Stimulated activated CD8-positive, alpha-beta memory T cell treated with anti-CD3 and anti-CD28 coated beads, Interleukin-2, amount 100 ng/mL, for 1 hour (primary cell): ENCODE measurements at regions not wholly inside any gene's neighbourhood (a gene's known extent, or its start where the extent isn't known, plus 50 kb on each side); places are given as distances from the start of the nearest gene placed in this dataset.

Source experiments
- DNase-seq, 2 donors: peaks; one replicate each; pipeline ENCODE4 v3.0.0-alpha.2; 2020; ENCODE audit warnings: low read depth in 2 of 2

- no peak for DNase-seq
These were observed 305.0 kb downstream of the PTEN start for GRCh38 chr10:88168171-88169036.

GRCh38 chr10:88169037-88169319, 305.6 kb downstream of the PTEN start:
- no peak for DNase-seq

- no peak for DNase-seq
These were observed 307.2 kb downstream of the PTEN start for GRCh38 chr10:88170628-88171027.

GRCh38 chr10:88172159-88172558, 308.7 kb downstream of the PTEN start:
- DNase-seq = no peak

- no peak for DNase-seq
These were observed 311.0 kb downstream of the PTEN start for GRCh38 chr10:88174391-88174790.

- DNase-seq = no peak
These were observed 315.3 kb downstream of the PTEN start for GRCh38 chr10:88178758-88179157.

- DNase-seq = no peak
These were observed 316.4 kb downstream of the PTEN start for GRCh38 chr10:88179831-88180230.

GRCh38 chr10:88181902-88182600, 318.6 kb downstream of the PTEN start:
- no peak for DNase-seq

- DNase-seq = no peak
These were observed 319.1 kb downstream of the PTEN start for GRCh38 chr10:88182601-88182930.

GRCh38 chr10:88184543-88185297, 321.3 kb downstream of the PTEN start:
- DNase-seq = no peak

GRCh38 chr10:88185830-88186229, 322.4 kb downstream of the PTEN start:
- no peak for DNase-seq

- no peak for DNase-seq
These were observed 322.9 kb downstream of the PTEN start for GRCh38 chr10:88186335-88186734.

GRCh38 chr10:88187472-88187871, 324.0 kb downstream of the PTEN start:
- DNase-seq = no peak

GRCh38 chr10:88190123-88190522, 326.7 kb downstream of the PTEN start:
- DNase-seq = no peak

- no peak for DNase-seq
These were observed 327.3 kb downstream of the PTEN start for GRCh38 chr10:88190540-88191235.

GRCh38 chr10:88193018-88193417, 329.6 kb downstream of the PTEN start:
- DNase-seq = no peak

- peak; percentile 4 to 8 for DNase-seq
These were observed 330.8 kb downstream of the PTEN start for GRCh38 chr10:88194041-88194887.

- DNase-seq = no peak
These were observed 331.5 kb downstream of the PTEN start for GRCh38 chr10:88194961-88195367.

- no peak for DNase-seq
These were observed 332.4 kb downstream of the PTEN start for GRCh38 chr10:88195841-88196240.

- DNase-seq = no peak
These were observed 332.9 kb downstream of the PTEN start for GRCh38 chr10:88196291-88196690.

- DNase-seq = no peak
These were observed 334.6 kb downstream of the PTEN start for GRCh38 chr10:88198023-88198422.
